ENCODE measurements at regions not wholly inside any gene's neighbourhood (a gene's known extent, or its start where the extent isn't known, plus 50 kb on each side); places are given as distances from the start of the nearest gene placed in this dataset.

DNA sequence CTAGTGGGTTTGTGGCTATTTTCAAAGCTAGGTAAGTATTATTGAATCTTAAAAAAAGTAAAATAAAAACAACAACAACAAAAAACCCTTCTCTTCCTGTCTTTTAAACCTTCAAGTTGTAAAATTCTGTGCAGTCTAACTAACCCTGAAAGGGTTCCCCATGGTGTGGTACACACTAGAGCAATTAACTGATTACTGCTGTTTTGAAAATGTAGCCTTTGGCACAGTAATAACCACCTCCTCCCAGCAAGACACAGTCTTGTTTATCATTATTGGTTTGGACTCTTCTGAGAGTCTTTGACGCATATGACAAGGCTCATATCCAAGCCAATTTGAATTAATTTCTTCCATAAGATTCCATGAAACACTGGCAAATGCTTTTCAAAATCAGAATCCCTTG is 2184.6 kb upstream of the PIK3C3 start:
- DNase-seq: no peak

DNA sequence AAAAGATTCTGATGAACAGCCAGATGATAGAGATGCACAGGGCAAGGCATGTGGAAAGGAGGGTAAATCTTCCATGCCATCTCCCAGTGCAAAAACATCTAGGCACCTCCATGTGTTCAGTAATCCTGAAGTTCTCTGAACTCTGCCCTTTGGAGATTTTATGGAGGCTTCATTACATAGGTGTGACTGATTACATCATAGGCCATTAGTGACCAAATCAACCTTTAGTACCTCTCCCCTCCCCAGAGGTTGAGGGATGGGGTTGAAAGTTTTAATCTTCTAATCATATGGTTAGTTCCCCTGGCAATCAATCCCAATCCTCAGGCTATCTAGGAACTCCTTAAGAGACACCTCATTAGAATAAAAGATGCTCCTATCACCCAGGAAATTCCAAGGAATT is 2190.2 kb upstream of the PIK3C3 start:
- no peak for DNase-seq

DNA sequence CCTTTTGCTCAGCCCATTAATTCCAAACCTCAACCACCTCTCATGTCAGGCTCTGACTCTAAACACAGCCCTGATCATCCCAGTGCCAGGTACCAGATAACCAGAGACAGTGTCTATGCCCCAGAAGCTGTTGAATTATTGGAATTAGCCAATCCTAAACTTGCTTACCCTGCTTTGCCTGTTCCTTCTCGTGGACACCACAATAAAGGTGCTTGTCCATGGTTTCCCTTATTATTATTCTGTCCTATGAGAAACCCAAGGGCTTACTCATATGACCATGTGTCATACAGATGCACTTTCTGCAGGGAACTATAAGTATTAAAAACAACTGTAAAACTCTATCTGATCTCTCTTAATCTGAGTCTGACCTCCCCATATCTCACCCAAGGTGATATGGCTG is 2193.8 kb upstream of the PIK3C3 start:
- no peak for DNase-seq

DNA sequence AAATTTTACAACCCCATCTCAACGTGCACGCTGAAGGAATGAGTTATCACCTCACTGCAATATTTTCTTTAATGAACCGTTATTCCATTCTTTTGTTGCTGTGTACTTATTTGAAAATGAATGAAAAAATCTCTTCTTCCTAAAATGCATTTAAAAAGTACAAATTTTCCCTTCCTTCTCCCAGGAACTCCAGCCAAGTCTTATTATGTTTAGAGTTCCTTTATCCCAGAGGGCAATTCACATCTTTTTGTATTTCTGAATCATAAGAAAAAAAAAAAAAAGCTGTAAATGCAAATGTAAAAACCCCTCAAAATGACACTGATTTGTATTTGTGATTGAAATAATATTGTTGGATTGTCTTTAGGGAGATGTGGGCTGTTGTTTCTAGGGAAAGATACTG is 2194.3 kb upstream of the CELF4 start:
- DNase-seq: no peak

DNA sequence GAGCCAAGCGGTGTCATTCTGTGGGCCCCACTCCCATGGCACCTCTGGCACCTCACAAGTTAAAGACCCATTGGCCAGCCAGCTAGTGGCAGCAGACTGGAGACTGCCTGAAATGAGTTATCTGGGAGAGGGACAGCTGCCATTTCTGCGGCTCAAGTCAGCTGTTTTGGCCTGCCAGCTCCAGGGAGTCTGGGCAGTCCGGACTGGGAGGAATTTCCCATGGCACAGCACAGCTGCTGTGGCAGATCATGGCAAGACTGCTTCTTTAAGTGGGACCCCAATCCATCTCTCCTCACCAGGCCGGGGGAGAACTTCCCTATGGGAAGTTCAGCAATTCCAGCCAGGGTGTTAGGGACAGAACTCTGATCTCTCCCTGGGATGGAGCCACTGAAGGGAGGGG is 2187.6 kb upstream of the CELF4 start:
- no peak for DNase-seq

DNA sequence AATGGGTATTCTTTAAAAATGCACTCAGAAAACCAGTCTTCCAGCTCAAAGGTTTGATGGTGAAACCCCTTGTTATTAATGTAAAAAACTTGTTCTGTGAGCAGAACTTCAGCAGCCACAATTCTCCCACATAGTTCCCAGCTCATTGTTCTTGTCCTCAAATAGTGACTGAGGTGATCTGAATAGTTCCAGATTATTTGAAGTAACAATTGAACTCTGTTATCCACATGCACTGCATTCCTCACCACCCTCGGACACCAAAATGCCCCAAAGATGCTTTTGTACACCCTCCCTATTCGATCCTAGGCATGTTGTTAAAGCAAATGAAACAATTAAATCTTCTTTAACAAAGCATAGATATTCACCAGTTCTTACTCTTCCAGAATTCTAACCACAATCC is 2186.8 kb upstream of the CELF4 start:
- DNase-seq: no peak

DNA sequence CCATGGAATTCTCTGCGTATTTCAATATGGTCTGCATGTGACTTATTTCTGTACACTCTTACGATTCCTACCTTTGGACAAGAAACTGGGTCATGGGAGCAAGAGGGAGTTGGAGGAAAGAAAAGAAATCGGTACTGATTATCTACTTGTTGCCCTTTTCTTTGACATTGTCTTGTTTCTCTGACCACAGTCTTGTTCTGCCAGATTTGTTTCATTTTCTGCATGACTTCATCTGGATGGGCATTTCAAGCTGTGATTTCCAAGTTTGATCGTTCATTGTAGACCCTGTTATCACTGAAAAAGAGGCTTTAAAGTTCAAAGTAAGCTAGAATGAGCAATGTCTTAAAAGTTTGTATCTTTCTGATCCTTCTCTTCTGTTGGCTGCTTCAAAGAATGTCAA is 2186.3 kb upstream of the CELF4 start:
- no peak for DNase-seq

DNA sequence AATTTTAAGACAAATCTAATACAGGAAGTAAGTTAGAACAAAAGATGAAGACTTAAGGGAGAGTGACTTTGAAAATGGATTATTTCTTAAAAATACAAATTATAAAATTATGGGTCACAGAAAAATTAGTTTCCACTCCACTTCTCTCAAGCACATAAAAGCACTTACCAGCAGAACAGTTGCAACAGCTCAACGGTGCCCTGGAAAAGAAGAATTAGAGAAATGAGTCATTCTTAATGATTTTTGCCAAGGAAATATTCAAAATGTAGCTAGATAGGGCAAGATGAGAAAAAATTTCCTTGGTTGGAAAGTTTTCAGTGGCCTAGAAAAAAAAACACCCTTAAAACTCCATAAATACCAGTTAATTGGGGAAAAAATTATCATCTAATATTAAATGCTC is 2185.6 kb upstream of the CELF4 start:
- no peak for DNase-seq

DNA sequence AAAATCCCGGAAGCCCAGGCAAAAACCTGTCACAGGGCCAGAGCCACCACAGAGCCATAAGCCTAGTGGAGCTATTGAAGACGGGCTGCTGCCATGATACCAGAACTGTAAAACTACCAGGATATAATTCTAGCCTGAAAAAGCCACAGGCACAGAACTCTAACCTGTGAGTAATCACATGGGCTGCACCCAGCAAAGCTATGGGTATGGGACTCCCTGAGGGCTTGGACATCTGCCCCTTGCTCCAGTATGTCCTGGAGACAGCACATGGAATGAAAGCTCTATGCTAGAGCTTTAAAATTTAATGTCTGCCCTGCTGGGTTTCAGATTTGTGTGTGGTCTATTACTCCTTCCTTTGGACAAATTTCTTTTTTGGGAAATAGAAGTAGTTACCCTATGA is 2183.6 kb upstream of the CELF4 start:
- no peak for DNase-seq

DNA sequence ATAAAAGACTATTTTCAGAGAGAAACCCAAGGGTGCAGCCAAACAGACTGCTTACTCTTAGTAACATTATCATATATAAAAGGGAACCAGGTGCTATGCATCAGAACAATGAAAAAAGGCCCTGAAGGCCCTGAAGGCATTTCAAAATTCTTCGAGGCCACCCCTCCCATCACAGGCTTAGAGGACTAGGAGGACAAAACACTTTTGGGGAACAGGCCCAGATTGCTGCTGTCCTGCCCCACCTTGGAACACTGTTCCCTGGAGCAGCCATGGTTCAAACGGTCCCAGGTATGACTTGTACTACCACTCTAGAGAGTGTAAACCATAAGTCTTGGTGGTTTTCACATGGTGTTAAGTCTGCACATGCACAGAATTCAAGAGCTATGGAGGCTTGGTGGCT is 2183.1 kb upstream of the CELF4 start:
- no peak for DNase-seq

DNA sequence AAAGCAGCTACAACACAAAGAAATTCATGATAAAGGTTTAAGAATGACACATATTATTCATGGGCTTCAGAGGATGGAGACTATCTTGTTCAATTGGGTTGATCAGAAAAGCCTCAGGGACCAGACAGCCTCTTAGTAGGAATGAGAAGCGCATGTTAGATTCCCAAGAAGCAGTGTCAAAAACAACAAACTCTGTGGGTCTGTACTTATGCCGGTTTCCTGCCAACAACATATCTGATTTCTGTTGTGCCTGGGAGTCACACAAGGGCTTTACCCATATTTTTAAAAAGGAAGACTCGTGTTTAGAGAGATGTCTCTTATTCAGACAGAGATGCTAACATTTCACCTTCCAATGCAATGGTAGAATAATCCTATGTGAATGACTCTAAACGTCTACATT is 2180.6 kb upstream of the CELF4 start:
- no peak for DNase-seq

DNA sequence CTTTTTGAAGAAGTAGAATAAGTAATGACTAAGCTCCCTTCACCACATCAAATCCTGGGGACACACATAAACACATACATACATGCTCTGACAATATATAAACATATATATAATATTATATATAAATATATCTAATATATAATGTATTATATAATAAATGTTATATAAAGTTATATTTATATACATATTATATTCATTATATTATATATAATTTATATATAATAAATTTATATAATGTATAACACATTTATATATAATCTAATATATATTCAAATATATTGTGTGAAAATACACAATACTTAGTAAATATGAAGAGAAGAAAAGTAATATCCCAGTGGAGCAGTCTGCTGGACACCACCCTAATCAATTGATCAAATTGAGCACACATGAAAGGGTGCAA is 2177.9 kb upstream of the CELF4 start:
- DNase-seq: no peak

DNA sequence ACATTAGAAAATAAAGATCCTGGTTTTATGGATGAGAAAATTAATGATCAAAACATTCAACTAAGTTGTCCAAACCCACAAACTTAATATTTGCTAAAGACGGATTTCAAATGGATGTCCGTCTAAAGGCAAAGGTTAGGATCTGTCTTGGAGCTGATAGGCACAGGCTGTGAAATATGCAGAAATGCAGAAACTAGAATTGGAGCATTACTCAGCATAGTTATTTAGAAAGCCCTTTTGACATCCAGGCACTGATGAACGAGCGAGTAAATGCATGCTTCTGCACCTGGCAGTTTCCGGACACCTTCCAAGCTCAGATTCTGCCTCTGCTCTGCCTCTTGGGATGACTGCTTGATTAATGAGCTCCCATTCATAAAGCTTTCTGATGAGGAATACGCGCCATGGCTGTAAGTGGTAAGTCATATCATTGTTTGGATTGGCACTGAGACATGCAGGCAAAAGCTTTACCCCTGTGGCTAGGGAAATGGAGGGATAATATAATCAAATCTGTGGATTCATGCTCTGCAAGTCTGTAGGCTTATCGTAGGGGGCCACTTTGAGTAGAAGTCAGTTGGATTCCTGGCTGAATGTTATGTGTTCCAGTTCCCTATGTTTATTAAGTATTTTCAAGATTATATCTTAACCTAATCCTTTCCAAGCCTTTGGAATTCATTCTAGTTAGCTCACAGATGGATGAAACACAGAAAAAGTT is 2176.3 kb upstream of the CELF4 start:
- DNase-seq: no peak

DNA sequence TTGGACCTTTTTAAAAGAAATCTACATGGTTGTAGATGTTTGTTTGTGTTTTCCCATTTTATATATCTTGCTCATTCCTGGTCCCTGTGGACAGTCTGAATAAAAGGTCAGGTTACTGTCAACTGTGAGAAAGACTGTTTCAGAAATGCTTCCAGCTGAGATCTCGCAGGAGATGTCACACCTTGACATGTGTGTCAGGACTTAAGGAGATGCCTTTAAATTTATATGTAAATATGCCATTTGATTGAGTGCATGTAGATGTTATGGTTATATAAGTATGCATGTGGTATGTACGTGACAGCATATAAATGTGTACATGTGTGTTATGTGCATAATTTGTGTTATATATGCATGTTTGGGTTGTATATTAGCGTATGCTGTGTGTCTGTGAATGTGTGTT is 2172.3 kb upstream of the CELF4 start:
- DNase-seq: no peak

DNA sequence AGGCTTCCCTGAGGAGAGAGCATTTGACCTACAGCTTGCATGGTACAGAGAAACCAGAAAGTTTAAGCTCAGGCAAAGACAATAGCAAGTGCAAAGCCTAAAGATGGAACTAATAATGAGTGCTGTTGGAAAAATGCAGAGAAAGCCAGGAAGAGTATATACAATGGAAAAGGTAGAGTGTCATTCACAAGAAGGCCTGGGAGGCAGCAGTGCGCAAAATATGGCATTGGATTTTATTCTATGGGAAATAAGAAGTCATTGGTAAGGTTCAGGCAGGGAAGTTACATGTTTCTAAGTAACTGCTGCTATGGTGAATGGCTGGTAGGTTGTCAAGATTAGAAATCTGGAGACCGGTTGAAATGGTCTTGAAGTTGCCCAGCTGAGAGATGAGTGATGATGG is 2167.3 kb upstream of the CELF4 start:
- DNase-seq: no peak

DNA sequence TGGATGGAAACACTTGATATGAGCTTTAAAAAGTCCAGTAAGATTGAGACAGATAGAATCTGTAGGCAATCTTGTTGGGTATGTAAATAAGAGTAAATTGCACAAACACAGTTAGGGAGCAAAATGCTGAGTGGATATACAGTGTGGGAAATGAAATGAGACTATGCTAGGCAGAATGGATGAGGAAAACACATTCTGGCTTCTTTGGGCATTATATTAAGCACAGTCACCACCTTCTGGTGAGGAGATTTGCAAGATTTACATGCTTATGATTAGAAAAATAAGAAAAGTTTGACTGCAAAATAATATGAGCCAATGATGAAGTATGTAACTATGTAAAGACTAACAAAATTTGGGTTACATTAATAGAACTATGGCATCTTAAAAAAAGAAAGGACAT is 2165.0 kb upstream of the CELF4 start:
- no peak for DNase-seq

DNA sequence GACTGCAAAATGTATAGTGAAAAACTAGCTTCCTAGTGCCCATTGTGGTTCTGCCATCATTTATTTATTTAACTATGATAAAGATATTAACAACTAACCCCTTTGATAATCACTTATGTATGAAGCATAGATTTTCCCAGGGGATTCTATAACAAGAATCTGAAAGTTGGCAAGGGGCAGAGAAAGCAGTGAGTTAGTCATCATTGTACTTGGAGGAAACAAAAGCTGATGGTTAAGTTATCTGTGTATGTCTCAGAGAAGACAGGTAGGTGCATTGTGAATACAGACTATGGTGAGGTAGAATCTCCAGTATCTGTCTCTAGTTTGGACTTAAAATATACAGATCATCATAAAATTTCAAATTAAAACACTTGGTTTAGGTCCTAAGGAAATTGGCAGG is 2159.1 kb upstream of the CELF4 start:
- no peak for DNase-seq

DNA sequence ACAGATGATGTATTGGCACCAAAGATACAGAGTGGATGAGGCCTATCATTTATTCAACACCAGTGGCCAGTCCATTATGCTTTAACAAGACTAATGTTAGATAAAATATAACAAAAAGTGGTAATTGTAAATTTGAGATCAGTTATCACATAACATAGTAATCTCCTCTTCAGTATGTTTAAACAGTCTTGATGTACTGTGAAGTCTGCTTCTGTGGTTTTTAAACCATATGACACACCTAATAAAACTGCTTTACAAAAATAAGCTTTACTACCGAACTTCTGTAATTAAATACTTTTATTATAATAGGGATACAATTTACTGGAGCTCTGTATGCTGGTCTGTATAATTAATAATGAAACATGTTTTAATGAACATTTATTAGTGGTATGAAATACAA is 2156.1 kb upstream of the CELF4 start:
- no peak for DNase-seq

DNA sequence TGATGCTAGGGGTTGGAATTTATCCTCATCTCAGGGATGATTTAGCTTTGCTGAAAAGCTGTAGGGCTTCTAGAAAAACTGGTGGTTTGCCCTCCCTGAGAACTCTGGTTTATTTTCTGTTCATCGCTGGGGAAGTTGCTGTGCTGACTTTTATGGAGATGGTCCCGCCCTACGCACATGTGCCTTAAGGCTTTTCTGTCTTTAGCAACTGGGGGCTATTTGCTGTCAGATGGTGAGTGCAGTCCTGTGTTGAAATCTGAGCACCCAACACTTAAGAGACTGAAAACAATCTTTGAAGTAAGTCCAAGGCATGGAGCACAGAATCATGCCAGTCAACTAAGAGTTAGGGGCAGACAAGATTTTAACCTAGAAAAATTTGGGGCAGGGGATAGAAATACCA is 2148.4 kb upstream of the CELF4 start:
- no peak for DNase-seq

DNA sequence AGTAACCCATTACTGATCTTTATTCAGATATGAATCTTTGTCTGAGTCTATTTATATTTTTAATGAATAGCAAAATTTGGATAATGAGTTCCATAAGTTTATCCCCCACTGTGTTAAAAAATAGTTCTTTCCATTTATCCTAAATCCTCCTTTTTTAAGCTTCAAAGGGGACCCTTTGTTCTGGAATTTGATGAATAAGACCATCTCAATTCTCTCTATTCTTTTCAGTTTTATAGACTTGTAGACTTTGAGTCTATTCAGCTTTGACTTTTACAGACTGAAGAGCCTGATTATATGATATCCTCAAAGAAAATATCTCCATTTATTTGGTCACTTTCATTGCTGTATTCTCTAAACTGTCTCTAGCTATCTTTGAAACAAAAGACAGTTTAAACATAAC is 2146.1 kb upstream of the CELF4 start:
- DNase-seq: no peak

DNA sequence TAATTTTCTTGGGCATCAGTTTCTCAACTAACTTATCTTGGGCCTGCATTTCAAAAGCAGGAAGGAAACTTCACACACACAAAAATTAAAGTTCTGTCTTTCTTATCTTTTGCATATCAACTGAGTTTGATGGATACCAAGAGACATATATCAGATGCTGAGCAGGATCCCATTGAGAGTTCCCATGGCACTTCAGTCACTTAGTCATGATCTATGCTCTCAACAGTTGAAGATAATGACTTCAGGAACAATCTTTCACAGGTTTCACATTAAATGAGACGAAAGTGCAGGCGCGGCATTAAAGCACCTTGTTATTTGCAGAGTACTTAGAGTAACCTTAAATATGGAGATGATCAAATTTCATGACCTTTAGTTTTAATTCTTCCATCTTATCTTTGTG is 2139.8 kb upstream of the CELF4 start:
- no peak for DNase-seq

DNA sequence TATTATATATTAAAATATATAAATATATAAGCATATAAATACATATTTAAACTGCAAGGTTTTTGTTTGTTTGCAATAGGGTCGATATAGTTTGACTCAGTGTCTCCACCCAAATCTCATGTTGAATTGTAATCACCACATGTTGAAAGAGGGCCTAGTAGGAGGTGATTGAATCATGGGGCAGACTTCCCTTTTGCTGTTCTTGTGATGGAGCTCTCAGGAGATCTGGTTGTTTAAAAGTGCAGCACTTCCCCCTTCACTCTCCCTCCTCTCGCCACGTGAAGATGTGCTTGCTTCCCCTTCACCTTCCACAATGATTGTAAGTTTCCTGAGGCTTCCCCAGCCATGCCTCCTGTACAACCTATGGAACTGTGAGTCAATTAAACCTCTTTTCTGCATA is 2137.3 kb upstream of the CELF4 start:
- DNase-seq: no peak

DNA sequence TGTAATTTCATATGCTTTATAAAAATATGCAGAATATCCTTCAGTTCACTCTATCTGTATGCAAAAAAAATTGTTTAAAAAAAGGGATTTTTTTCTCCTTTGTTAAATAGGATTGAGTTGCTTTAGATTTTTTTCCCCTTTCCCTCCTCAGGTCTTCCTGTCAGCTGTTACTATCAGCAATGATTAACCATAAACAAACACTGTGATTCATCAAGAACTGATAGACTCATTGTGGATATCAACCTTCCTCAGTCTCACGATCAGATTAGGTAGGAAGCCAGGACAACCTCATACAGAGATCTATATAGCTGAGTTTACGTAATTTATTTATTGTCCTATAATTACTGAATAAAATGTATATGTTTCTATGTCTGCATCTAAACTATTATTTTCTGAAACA is 2136.2 kb upstream of the CELF4 start:
- DNase-seq: no peak

DNA sequence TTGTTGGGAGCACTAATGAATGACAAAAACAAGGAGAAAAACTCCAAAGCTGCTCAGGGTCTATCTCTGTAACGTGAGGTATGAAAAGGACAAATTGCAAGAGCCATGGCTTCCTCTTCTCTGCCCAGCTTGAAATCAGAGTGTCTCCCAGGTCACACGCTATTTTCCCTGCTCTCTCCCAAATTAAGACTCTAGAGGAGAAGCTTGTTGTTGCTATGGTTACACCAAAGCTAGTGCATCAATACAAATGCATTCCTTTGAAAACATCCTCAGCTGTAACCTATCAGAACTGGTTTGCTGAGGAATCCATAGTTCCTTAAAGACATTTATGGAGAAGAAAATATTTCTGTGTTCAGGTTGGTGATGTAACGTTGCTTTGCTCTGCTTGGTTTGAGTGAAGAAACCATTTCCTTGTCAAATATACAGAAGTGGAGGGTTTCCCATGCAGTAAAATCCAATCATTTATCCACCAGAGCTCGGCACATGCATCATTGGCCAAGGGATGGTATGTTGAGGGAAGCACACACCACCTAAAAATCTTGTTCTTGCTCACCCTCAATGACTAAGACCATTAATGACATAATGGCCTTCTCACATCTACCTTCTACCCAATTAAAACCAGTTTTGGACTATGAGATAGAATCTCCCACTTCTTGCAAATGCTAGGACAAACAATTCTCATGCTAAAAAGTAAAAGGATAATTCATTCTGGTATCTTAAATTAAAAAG is 2135.6 kb upstream of the CELF4 start:
- no peak for DNase-seq

DNA sequence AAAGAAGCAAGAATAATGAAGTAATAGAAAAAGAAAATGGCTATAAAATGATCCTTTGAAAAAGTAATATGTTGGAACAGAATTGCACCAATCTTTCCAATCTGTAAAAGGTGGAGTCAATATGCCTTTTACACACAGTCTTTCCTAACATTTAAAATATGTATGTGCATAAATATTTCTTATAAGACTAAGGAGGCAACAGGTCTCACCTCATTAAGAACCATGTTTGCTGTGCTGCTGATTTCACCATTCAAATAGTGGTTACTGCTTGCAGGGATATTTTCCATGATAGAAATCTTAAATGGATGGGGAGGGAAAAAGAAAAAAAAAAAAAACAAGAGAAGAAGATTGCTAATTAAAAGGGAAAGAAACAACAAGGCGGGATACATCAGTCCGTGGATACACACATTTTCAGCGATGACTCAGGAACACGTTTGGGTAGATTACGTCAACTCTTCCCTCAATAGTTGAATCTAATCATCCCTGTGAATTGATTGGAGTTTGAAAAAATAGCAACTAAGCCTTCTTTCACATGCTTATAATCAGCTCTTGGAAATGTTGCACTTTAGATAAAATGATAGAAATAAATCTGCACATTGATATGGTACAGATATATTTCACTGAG is 2133.9 kb upstream of the CELF4 start:
- no peak for DNase-seq
